ENCODE measurements at regions not wholly inside any gene's neighbourhood (a gene's known extent, or its start where the extent isn't known, plus 50 kb on each side); places are given as distances from the start of the nearest gene placed in this dataset.

DNA sequence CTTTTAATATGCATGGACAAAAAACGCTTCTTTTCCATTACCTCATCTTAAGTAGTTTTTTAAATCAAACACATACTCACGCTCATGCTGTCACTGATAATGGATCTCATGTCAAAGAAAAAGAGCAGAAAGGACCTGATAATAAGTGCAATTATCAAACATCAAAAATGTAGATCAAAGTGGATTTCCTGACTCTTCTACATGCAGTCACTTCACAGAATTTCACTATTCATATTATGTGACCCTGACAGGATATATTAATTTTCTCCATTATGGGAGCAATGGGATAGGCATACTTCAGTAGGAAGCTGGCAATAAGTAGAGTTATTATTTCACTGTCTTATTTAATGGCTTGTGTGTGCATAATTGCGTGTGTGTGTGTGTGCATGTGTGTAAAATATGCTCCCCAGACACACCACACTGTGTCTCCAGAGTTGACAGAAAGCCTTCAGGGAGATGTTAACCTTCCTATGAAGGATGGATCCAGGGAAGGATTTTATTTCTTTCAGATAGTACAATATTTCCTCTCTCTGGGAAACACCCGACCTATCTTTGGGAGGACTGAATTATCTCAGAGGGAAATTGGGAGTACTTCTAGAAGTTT lies 445.2 kb downstream of the SH2D1A start:
- dilution Hi-C loops (cut with HindIII; ENCODE audit: low sequenced_read_pairs, unreplicated experiment) (no loop called here), intact Hi-C loops (cut with micrococcal nuclease) (no loop called here), in situ Hi-C loops (cut with MboI; ENCODE audit: low sequenced_read_pairs) (no loop called here)
- WGBS, 2 experiments (ENCODE audit: extremely low coverage in 2 of 2, insufficient read length in 1 of 2) = no CpG with 5 or more reads among the region's 4 CpGs
- no peak overlapping the region for H2BK120ac ChIP-seq (ENCODE audit: low read depth, low read length)
- H3K9me1 ChIP-seq (ENCODE audit: insufficient read depth, low read length) = no peaks in the 10 kb centered on the region
- TF ChIP-seq RAD21 (IDR thresholded peaks at IDR 0.05; ENCODE audit: low read length) (no peak), FOS (IDR thresholded peaks at IDR 0.05; ENCODE audit: low read depth, low read length) (no peak), RFX5 (IDR thresholded peaks at IDR 0.05; ENCODE audit: low read depth, low read length) (no peak), BHLHE40 (IDR thresholded peaks at IDR 0.05; ENCODE audit: low read depth, low read length) (no peak), CHD1 (IDR thresholded peaks at IDR 0.05; ENCODE audit: low read depth, low read length) (no peak), NFE2L2 (IDR thresholded peaks at IDR 0.05; ENCODE audit: low read depth, low read length) (no peak), CTCF (conservative IDR thresholded peaks at IDR 0.05; ENCODE audit: low read depth, low read length) (no peak), MXI1 (IDR thresholded peaks at IDR 0.05; ENCODE audit: borderline replicate concordance, low read depth, low read length) (no peak), SMC3 (IDR thresholded peaks at IDR 0.05; ENCODE audit: low read depth, low read length) (no peak), MAFK (IDR thresholded peaks at IDR 0.05; ENCODE audit: low read depth, low read length) (no peak)
- TF ChIP-seq, protein P1, sequence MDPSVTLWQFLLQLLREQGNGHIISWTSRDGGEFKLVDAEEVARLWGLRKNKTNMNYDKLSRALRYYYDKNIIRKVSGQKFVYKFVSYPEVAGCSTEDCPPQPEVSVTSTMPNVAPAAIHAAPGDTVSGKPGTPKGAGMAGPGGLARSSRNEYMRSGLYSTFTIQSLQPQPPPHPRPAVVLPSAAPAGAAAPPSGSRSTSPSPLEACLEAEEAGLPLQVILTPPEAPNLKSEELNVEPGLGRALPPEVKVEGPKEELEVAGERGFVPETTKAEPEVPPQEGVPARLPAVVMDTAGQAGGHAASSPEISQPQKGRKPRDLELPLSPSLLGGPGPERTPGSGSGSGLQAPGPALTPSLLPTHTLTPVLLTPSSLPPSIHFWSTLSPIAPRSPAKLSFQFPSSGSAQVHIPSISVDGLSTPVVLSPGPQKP (IDR thresholded peaks at IDR 0.05; ENCODE audit: borderline replicate concordance, low read depth, low read length) = no peak
- H4K5ac ChIP-seq (ENCODE audit: low read depth, low read length) = no peak overlapping the region
- no peak overlapping the region for H3K18ac ChIP-seq (ENCODE audit: low read depth, low read length)
- CTCF ChIA-PET = no interaction called here
- no peak overlapping the region for H4K91ac ChIP-seq (ENCODE audit: insufficient read depth, low read depth, low read length)
- no peak overlapping the region for H3K9ac ChIP-seq (ENCODE audit: low read depth, low read length)
- no peak overlapping the region for H2BK5ac ChIP-seq (ENCODE audit: low read depth, low read length, poor library complexity, severe bottlenecking)
- no peak overlapping the region for H2AK5ac ChIP-seq (ENCODE audit: low read depth, low read length)
- no peaks in the 10 kb centered on the region for H4K20me1 ChIP-seq (ENCODE audit: insufficient read depth, low read length)
- DNase-seq (no peak), ATAC-seq (ENCODE audit: low read depth) (no peak)
- POLR2A ChIA-PET (ENCODE audit: unreplicated experiment) = no interaction called here
- H3K79me1 ChIP-seq (ENCODE audit: low read depth in 1 of 2, low read length in 2 of 2) = no peaks in the 10 kb centered on the region
- no peaks in the 10 kb centered on the region for H3K36me3 ChIP-seq (ENCODE audit: control insufficient read depth, insufficient read depth, low read length)
- H3K27me3 ChIP-seq (ENCODE audit: control insufficient read depth, insufficient read depth, low read length) = no peaks in the 10 kb centered on the region
- H3K56ac ChIP-seq (ENCODE audit: extremely low read depth, insufficient read depth, low read length) = no peak overlapping the region
- H3K9me3 ChIP-seq (ENCODE audit: control insufficient read depth, insufficient read depth, low read length) = no peaks in the 10 kb centered on the region
- BruUV-seq (replicated peaks) = no TSS peak
- no peak overlapping the region for H4K8ac ChIP-seq (ENCODE audit: low read depth in 2 of 2, low read length in 2 of 2)
- no peak overlapping the region for H2AFZ ChIP-seq (replicated peaks; ENCODE audit: low read length, poor library complexity)
- H3K4me3 ChIP-seq (ENCODE audit: insufficient read depth, low read depth, low read length) = no peak overlapping the region
- no peak overlapping the region for H3K4ac ChIP-seq (ENCODE audit: low read depth, low read length)
- H2BK15ac ChIP-seq (ENCODE audit: low read depth, low read length) = no peak overlapping the region
- H2BK20ac ChIP-seq (ENCODE audit: low read depth, low read length) = no peak overlapping the region
- H3K23ac ChIP-seq (ENCODE audit: low read depth, low read length) = no peak overlapping the region
- no peak overlapping the region for H3K4me2 ChIP-seq (ENCODE audit: low read depth, low read length)
- no peak overlapping the region for H2AK9ac ChIP-seq (replicated peaks; ENCODE audit: low read depth, low read length, poor library complexity)
- H3K4me1 ChIP-seq (ENCODE audit: control insufficient read depth, insufficient read depth, low read length) = no peaks in the 10 kb centered on the region
- no peak overlapping the region for H3K27ac ChIP-seq (ENCODE audit: insufficient read depth, low read length)
- no peak overlapping the region for H3K14ac ChIP-seq (replicated peaks; ENCODE audit: low read depth, low read length)
